Brain microvascular endothelial cell (primary cell): ENCODE measurements at regions not wholly inside any gene's neighbourhood (a gene's known extent, or its start where the extent isn't known, plus 50 kb on each side); places are given as distances from the start of the nearest gene placed in this dataset.

Source experiments
- DNase-seq: peaks from one replicate; pipeline ENCODE4 v3.0.0-alpha.2; 2020
- H3K27ac ChIP-seq: fragments of 250-450 bp; sonication (Bioruptor Pico); 2 replicates; pipeline ENCODE4 v1.5.1; 2020; ENCODE audit warnings: mild to moderate bottlenecking, moderate library complexity
- H3K27me3 ChIP-seq: fragments of 250-450 bp; sonication (Bioruptor Pico); replicated peaks from 2 replicates; pipeline ENCODE4 v1.5.1; 2020; ENCODE audit warnings: mild to moderate bottlenecking
- H3K36me3 ChIP-seq: fragments of 250-450 bp; sonication (Bioruptor Pico); replicated peaks from 2 replicates; pipeline ENCODE4 v1.5.1; 2020; ENCODE audit warnings: mild to moderate bottlenecking
- H3K4me3 ChIP-seq: 2 replicates; pipeline ENCODE4 v1.5.1; 2011; ENCODE audit warnings: low read depth, mild to moderate bottlenecking, control low read depth, low read length, moderate library complexity
- in situ Hi-C: cut with HindIII; loops from 2 replicates; pipeline ENCODE4 v1.10.0; 2017; ENCODE audit warnings: low sequenced_read_pairs, low pct_ligation_motif_present
- TF ChIP-seq, protein P1 (sequence below): IDR thresholded peaks from 2 replicates; pipeline ENCODE4 v1.5.1; 2011; ENCODE audit warnings: low read depth, mild to moderate bottlenecking, moderate library complexity, low read length, control low read depth, inconsistent platforms; ENCODE audit errors: missing control alignments

DNA sequence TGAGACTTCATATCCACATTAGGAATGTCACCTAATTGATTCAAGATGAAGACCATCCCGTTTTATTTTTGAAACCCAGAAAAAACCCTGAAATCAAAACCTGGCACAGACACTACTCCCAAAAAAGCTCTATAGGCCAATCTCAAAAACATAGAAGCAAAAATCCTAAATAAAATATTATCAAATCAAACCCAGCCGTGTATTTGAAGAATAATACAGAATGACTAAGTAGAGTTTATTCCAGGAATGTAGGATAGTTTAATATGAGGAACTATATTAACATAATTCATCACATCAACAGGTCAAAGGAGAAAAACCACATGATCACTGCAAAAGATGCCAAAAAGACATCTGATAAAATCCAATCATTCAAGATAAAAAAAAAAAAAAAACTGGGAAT lies 167.1 kb downstream of the ACTL7B start:
- TF ChIP-seq, protein P1, sequence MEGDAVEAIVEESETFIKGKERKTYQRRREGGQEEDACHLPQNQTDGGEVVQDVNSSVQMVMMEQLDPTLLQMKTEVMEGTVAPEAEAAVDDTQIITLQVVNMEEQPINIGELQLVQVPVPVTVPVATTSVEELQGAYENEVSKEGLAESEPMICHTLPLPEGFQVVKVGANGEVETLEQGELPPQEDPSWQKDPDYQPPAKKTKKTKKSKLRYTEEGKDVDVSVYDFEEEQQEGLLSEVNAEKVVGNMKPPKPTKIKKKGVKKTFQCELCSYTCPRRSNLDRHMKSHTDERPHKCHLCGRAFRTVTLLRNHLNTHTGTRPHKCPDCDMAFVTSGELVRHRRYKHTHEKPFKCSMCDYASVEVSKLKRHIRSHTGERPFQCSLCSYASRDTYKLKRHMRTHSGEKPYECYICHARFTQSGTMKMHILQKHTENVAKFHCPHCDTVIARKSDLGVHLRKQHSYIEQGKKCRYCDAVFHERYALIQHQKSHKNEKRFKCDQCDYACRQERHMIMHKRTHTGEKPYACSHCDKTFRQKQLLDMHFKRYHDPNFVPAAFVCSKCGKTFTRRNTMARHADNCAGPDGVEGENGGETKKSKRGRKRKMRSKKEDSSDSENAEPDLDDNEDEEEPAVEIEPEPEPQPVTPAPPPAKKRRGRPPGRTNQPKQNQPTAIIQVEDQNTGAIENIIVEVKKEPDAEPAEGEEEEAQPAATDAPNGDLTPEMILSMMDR: no peak

DNA sequence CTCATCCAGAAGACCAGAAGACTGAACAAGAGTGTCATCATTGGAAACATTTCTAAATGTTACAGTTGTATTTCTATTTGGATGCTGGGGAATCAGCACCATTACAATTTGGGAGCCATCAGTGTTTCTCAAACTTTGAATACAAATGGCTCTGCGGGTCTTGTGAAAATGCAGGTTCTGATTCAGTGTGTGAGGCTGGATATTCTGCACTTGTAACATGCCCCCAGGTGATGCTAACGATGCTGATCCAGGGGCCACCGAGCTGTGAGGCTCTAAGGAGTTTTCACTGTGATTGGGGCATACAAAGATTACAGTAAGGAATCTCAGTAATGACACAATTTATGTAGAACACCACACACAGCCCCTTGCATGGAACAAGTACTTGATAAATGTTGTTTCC lies 167.7 kb downstream of the ACTL7B start:
- no peaks in the 10 kb centered on the region for H3K36me3 ChIP-seq
- in situ Hi-C loops: no loop called here
- H3K4me3 ChIP-seq: no peak overlapping the region
- TF ChIP-seq, protein P1: no peak
- H3K27me3 ChIP-seq: no peaks in the 10 kb centered on the region
- DNase-seq: no peak
- H3K27ac ChIP-seq: no peak overlapping the region

More for the DNA sequence above, 167.1 kb downstream of the ACTL7B start:
- in situ Hi-C loops: no loop called here
- no peak overlapping the region for H3K4me3 ChIP-seq
- DNase-seq: no peak
- no peaks in the 10 kb centered on the region for H3K36me3 ChIP-seq
- H3K27me3 ChIP-seq: no peaks in the 10 kb centered on the region
- H3K27ac ChIP-seq: no peak overlapping the region

DNA sequence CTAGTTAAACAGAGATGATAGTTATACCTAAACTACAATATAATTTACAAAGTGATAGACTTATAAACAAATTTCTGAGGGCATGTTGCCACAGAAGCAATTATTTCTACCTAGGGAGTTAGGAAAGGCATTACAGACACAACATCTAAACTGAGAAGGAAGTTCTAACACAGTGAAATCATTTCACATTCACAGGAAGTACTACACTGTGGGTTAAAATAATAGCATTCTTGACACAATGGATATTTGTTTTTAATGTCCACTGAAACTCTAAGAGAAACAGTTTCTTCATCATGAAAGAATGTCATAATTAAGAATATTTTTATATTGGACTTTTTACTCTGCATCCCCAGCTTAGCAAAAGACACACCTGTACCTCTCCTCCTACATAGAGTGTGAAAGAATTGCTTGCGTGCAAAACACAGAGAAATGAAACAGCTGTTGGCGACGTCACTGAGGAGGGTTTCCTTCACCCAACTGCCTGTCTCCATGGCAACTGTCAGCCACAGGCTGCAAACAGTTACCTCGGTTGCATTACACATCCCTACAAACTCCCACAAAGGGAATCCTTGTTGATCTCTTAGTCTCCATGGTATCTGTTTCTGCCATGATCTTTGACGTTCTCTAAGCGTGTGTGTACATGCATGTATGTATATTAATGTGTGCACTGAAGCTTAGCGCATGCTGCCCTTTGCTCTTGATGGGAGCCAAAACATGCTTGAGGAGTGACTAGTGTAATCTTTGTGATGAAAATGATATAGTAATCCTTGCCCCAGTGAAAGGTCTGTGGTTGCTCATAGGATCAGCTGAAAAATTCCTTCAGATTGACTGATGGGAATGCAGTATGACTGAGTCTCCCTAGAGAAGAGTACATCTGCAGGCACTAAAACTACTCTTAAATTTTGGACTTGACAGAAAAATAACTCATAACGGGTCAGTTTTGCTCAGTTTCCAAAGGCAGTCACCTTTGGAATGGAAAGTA lies 168.5 kb downstream of the ACTL7B start:
- peak; percentile 38 for DNase-seq
- Histone ChIP-seq H3K27me3 (no peaks in the 10 kb centered on the region), H3K4me3 (no peak overlapping the region), H3K27ac (no peak overlapping the region), H3K36me3 (no peaks in the 10 kb centered on the region)
- TF ChIP-seq, protein P1: no peak
- in situ Hi-C loops: no loop called here

DNA sequence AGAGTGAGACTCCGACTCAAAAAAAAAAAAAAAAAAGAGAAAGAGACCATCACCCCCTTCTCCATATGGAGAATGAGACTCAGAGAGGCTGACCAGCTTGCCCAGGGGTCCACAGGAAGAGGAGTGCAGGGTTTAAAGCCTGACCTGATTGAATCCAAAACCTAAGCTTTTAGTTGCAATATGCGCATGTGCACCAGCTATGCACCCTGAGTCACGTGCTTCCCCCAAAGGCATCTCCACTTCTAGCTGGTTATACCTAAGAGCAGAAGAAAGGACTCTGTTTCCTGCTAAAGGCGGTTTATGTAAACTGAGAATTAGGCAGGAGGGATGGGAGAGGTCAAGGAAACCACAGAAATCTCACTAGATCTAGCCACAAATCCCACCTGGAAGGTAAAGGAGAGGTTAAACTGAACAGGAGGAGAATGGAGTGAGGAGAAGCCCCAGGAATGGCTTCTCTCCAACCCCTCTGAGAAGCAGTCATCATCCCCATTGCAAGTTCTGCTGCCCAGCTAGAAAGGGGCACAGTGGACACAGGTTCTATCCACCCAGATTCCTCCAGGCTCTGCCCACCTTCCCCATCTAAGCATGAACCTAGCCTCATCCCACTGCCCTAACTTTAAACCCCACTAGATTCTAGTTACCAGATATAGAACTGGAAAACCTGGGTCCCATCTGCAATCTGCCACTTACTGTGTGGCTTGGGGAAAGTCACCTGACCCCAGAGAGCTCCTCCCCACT lies 171.3 kb downstream of the ACTL7B start:
- in situ Hi-C loops: no loop called here
- TF ChIP-seq, protein P1: no peak

DNA sequence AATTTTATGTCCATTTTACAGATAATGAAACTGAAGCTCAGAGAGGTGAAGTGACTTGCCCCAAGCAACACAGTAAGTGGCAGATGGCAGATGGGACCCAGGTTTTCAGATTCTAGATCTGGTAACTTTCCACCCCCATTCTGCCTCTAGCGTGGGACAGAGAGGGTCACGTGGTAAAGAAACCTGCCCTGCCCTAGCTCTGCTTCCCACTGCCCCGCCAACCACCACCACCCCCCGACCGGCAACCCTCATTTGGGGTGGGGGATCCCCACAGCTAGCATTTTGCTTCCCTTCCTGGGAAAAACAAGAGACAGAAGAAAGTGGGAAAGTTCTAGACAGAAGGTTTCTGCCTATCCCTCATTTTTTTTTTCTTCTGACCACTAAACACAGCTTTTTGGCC lies 172.5 kb downstream of the ACTL7B start:
- TF ChIP-seq, protein P1: no peak
- no peaks in the 10 kb centered on the region for H3K36me3 ChIP-seq
- DNase-seq: no peak
- no peaks in the 10 kb centered on the region for H3K27me3 ChIP-seq
- no peak overlapping the region for H3K4me3 ChIP-seq
- H3K27ac ChIP-seq: no peak overlapping the region
- in situ Hi-C loops: no loop called here

More for the DNA sequence above, 171.3 kb downstream of the ACTL7B start:
- DNase-seq: no peak
- no peak overlapping the region for H3K4me3 ChIP-seq
- no peaks in the 10 kb centered on the region for H3K27me3 ChIP-seq
- H3K27ac ChIP-seq: no peak overlapping the region
- H3K36me3 ChIP-seq: no peaks in the 10 kb centered on the region
